DMS153 (cell line): ENCODE measurements at regions not wholly inside any gene's neighbourhood (a gene's known extent, or its start where the extent isn't known, plus 50 kb on each side); places are given as distances from the start of the nearest gene placed in this dataset.

Experiments
- DNase-seq: peaks from one replicate; lab custom pipeline; 2025; lab: John Stamatoyannopoulos, UW

GRCh38 chr2:146004462-146004861, 1484.5 kb upstream of the ZEB2 start:
- DNase-seq = no peak

GRCh38 chr2:146003337-146003736, 1483.4 kb upstream of the ZEB2 start:
- no peak for DNase-seq

- DNase-seq = no peak
Measured at GRCh38 chr2:145994910-145995309, 1475.0 kb upstream of the ZEB2 start.

- no peak for DNase-seq
Measured at GRCh38 chr2:145992572-145992971, 1472.7 kb upstream of the ZEB2 start.

- DNase-seq = no peak
Measured at GRCh38 chr2:145987793-145988192, 1467.9 kb upstream of the ZEB2 start.

GRCh38 chr2:145985517-145985916, 1465.6 kb upstream of the ZEB2 start:
- no peak for DNase-seq

GRCh38 chr2:145984580-145984979, 1464.7 kb upstream of the ZEB2 start:
- DNase-seq = no peak

- DNase-seq = no peak
Measured at GRCh38 chr2:145980318-145980717, 1460.4 kb upstream of the ZEB2 start.

GRCh38 chr2:145975406-145975805, 1455.5 kb upstream of the ZEB2 start:
- DNase-seq = no peak

GRCh38 chr2:145961846-145962245, 1441.9 kb upstream of the ZEB2 start:
- DNase-seq = no peak

- DNase-seq = no peak
Measured at GRCh38 chr2:145960479-145961163, 1440.7 kb upstream of the ZEB2 start.

GRCh38 chr2:145958611-145959010, 1438.7 kb upstream of the ZEB2 start:
- no peak for DNase-seq

- DNase-seq = no peak
Measured at GRCh38 chr2:145957929-145958328, 1438.0 kb upstream of the ZEB2 start.

GRCh38 chr2:145939949-145940348, 1420.0 kb upstream of the ZEB2 start:
- DNase-seq = no peak

- DNase-seq = no peak
Measured at GRCh38 chr2:145935016-145935415, 1415.1 kb upstream of the ZEB2 start.

GRCh38 chr2:145931781-145932395, 1412.0 kb upstream of the ZEB2 start:
- peak; percentile 84 for DNase-seq

GRCh38 chr2:145930318-145930717, 1410.4 kb upstream of the ZEB2 start:
- no peak for DNase-seq

GRCh38 chr2:145927131-145927950, 1407.4 kb upstream of the ZEB2 start:
- DNase-seq = no peak

GRCh38 chr2:145925591-145925990, 1405.7 kb upstream of the ZEB2 start:
- DNase-seq = no peak

- DNase-seq = no peak
Measured at GRCh38 chr2:145919477-145919876, 1399.6 kb upstream of the ZEB2 start.

GRCh38 chr2:145918951-145919350, 1399.0 kb upstream of the ZEB2 start:
- DNase-seq = no peak

- no peak for DNase-seq
Measured at GRCh38 chr2:145916799-145917198, 1396.9 kb upstream of the ZEB2 start.

GRCh38 chr2:145914716-145915115, 1394.8 kb upstream of the ZEB2 start:
- no peak for DNase-seq
